ENCODE measurements at regions not wholly inside any gene's neighbourhood (a gene's known extent, or its start where the extent isn't known, plus 50 kb on each side); places are given as distances from the start of the nearest gene placed in this dataset.
"Not testable (repeated sequence)": the region's sequence is repeated elsewhere in the genome, so short reads cannot be mapped to it uniquely, and the experiment has no call there.

DNA sequence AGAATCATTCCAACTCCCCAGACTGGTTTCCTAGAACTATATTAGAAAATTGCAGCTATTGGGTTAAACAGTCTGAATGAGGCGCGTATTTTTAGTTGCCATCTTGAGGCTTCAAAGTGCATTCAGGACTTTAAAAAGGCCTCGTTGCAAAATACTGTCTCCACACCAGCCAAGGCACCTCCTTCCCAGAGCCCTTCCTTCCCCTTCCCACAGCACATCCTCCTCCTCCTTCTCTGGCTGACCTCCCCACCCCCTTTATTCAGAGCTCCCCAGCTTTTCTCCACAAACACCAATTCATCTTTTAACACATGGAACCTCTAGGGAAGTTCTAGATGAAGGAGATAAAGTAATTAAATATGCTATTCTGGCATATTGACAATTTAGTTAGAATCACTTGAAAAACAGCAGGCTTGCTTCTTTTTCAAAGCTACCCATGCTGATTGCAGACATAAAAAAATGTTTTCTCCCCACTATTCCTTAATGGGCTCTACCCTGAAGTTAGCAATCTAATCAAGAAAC lies 90.3 kb downstream of the RTP5 start:
- DNase-seq: no peak

DNA sequence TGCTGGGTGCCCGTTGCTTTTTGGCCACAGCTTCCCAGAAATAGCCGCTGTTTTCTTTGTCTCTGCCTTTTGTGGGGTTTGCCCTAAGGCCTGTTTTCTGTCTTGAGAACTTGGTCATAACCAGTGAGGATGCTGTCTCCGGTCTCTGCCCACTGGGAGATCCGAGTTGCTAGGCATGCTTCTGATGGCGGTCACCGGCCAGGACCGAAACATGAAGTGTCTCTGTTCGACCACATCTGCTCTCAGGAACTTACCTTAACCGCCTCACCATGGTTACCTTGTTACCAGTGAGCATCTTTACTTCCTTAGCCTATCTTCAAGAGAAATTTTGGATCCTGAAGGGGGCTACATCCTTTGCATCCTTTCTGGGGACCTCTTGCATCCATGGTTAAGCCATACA lies 91.9 kb downstream of the RTP5 start:
- DNase-seq: no peak

DNA sequence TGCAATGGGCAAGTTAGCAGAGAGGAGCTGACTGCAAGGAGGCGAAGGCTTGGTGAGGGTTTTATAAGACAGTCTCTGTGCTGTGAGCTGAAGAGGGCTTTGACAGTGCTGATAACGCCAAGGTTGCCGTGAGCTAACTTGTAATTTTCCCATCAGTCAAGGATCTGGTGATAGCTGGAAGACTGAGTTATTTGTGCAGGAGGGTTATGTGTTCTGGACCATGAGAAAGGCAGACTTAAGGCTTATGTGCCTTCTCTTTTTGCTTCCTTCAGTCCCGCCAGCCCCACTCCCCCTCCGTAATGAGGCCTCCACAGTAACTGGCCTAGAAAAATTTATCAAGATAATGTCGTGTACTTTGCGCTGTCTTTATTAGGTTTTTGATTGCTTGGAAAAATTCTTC lies 94.6 kb downstream of the RTP5 start:
- DNase-seq: no peak

DNA sequence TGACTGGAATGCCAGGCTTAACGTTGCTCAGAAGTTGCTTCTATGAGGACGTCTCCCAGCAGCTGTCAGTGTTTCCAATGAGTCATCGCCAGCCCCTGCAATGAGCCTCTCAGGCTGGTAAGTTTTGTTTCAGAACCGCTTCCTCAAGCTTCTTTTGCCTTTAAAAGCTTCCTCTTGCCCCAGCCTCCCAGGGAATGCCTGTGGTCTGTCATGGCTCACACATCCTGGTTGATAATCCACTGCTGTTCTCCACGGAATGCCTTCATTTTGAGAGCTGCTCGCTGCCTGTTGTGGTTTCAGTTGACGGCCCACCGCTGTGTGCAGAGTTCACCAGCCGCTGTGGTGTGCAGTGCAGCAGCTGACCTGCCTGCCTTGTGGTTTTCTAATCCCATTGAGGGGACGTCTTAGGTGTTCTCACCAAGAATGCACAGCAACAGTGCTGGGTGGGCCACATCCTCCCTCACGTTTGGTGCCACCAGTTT lies 96.4 kb downstream of the RTP5 start:
- no peak for DNase-seq

DNA sequence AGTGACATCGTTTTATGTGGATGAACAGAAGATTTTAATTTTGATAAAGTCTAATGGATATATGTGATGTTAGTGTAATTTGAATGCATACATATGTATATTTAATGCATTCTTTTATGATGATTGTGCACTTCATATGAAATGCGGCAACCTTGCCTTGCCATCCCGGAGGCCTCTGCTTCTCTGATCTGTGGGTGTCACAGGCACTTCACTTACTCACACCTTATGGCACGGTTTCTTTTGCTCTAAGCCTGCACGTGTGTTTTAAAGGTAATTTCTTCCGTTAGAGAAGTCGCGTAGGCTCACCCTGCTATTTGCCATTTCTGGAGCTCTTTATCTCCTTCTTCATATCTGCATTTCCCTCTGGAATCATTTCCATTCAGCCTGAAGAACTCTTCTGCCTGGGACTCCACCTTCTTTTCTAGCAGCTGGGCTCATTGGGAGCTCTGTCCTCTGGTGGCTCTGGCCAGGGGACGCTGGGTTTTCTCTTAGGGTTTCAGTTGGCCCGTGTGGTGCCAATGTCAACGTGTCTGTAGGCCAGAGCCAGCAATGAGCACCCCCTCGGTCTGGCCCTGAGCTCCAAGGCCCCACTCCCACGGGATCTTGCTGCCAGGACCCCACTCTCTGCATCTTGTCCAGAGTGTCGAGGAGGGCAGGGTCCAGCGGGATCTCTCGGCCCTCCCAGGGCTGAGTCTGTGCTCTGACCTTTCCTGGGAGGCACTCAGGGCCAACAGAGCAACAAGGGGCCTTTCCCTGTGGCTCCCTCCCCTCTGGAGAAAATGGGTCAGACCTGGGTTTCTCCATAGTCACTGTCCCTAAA lies 97.3 kb downstream of the RTP5 start:
- no peak for DNase-seq

DNA sequence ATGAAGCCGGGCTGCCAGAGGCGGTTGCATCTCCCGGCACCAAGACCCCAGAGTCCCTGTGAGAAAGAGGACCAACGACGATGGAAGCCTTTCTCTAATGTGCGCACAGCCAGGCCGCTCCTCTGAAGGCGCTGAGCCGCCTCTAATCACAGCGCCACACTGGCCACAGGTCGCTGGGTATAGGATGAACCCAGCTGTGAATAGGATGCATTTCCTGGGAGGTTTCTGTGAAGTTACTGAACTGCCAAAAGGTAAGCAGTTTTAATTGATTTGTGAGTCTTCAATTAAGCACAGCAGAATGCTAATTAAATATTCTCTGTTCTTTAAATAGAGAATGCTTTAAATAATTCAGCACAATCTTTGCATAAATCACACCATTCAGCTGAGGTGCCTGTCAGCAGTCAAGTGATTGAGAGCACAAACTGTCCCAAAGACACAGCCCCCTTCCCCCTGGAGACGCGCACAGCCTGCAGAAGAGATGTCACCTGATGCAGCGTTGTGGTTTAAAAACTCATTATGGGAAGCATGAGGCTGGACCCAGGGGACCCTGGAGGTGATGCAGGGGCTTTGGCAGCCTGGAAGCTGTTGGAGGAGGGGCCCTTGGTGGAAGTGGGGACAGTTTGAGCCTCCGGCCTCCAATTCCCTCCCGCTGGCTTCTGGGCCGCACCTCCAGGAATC lies 98.1 kb downstream of the RTP5 start:
- no peak for DNase-seq

DNA sequence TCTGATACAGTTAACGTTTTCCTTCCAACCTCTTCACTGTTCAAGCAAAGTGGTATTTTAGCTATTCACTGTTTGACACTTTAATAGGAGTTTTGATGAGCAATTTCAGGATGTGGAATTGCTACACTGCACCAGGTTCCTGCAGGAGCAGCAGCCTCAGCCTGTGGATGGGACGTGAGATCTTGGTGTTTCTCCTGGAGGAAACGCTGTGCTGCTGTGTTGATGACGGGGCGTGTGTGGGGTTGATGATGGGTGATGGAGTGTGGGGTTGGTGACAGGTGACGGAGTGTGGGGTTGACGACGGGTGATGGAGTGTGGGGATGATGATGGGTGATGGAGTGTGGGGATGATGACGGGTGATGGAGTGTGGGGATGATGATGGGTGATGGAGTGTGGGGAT lies 98.9 kb downstream of the RTP5 start:
- DNase-seq: no peak

DNA sequence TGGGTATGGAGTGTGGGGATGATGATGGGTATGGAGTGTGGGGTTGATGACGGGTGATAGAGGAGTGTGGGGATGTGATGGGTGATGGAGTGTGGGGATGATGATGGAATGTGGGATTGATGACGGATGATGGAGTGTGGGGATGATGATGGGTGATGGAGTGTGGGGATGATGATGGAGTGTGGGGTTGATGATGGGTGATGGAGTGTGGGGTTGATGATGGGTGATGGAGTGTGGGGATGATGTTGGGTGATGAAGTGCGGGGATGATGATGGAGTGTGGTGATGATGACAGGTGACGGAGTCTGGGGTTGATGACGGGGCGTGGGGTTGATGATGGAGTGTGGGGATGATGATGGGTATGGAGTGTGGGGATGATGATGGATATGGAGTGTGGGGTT lies 99.7 kb downstream of the RTP5 start:
- not testable (repeated sequence) for DNase-seq

DNA sequence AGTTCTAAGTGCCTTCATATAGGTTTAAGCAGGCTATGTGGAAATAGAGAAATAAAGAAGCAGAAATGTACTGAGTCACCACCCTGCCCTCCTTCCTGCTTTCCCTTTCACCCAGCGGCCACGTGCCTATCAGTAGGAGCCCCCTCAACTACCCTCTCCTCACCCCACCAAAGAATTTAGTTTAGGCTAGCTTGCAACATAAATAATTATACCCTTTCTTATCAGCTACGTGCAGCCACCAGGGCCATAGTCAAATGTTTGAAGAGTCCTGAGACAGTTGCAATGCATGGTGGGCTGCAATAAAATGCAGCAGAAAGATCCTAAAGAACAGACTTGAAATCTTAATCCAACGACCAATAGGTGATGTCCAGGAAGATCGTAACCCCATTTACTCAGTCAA lies 101.2 kb downstream of the RTP5 start:
- DNase-seq: no peak

DNA sequence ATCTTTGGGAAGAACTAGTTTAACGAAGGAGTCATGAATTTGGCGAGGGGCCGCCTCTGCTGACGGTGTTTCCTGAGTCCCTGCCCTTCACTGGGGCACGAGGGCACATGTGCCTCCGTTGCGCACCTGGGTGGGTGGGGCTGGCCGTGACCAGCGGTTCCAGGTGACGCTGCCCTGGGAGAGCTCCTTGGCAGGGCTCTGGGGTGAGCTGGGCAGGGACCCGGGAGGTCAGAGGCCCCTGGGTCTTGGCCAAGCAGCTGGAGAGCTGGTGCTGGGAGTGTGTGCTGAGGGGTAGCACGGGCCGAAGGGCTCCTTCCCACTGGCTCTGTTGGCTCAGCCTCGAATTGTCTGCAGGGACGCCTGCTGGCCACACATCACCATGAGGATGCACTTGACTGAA lies 104.6 kb downstream of the RTP5 start:
- DNase-seq: no peak

DNA sequence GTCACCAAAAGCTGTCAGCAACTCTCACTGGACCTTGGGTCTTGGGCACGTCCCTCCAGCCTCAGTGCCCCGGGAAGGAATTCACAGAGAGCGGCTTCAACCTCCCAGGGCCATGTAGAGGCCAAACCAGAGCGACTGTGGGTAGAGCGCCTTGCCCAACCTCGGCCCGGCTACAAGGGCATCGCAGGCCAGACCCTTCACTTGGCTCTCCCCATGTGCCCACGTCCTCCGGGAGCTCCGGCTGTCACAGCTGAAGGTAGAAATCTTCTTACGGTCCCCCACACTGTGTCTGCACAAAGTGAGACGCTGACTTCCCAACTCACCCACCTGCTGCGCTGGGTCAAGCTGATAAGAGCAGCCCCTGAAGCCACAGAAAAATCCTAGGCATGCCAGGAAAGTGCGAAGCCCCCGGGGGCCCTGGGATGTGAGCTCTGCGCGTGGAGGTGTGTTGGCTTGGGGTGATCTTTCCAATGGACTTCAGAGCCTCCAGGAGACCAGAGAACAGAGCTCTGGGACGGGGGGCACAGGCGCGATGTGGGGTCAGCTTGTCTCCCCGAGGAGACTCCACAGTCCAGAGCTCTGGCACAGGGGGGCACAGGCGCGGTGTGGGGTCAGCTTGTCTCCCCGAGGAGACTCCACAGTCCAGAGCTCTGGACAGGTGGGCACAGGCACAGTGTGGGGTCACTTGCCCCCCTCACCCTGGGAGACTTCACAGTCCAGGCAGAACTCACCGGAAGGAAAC lies 105.5 kb downstream of the RTP5 start:
- DNase-seq: no peak

DNA sequence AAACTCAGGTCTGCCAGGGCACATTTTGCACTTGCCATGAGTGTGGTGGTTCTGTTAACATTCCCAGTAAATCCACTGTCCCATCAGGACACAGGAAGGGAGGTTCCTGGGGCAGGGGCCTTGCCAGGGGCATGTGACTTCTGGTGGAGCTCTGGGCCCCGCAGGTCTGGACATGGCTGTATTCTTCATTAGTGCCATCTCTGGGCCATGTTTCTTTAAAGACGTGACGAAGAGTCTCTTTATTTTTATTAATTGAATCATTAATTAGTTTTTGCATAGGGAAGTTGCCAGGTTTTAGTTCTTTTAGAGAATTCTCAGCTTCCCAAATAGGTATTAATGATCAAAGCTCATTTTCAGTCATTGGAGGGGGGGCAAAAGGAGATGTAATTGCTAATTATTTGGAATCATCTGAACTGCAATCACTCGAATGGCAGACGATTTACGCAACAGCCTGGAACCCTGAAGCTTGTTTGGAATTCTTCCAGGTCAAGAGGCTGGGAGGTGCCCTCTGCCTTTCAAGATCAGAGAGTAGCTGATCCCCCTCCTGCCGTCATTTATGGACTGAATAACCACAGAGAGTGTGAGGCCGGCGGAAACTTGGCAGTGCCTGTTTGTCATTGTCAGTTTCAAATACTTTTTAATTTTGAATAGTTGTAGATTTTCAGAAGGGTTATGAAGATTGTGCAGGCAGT lies 106.2 kb downstream of the RTP5 start:
- no peak for DNase-seq

DNA sequence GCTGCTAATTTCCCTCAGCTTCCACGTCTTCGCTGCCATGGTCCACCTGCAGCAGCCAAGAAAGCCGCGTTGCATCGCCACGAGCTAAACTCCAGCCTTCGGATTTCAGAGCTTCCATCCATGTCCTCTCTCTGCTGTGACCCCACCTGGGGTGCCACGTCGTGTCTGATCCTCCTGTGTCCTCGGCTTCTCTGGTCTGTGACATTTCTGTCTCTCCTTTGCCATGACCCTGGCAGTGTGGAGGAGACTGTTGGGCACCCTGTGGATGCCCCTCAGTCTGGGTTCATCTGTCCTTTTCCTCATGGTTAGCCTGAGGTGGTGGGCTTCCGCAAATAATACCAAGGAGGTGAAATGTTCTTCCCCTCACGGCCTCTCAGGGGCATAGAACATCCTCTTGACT lies 106.8 kb downstream of the RTP5 start:
- no peak for DNase-seq

DNA sequence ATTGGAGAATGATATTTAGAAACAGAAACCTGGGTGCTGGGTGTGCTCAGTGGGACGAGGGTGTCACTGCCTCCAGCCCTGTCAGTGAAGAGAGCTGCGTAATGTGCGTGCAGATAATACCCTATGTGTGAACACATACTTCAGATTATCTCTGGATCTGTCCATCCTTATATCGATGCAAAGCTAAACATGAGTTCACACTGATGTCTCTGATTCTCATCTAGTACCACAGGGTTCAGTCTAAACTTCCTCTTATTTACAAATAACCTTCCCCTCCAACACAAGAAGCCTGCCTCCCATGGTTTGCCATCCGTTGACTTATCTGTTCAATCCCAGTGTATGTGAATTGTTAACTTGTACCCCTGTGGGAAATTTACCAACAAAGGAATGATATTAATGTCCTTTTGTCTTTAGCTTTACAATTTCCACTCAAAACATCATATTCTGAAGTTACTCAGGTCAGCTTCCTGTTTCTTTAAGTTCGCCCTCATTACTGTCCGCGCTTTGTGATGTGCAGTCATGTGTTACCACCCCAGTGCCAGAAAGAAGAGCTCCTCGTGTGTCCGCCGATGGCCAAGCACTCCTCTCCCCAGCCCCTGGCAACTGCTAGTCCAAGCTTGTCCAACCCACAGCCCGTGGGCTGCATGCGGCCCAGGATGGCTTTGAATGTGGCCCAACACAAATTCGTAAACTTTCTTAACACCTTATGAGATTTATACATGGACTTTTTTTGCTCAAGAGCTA lies 108.2 kb downstream of the RTP5 start:
- DNase-seq: no peak

DNA sequence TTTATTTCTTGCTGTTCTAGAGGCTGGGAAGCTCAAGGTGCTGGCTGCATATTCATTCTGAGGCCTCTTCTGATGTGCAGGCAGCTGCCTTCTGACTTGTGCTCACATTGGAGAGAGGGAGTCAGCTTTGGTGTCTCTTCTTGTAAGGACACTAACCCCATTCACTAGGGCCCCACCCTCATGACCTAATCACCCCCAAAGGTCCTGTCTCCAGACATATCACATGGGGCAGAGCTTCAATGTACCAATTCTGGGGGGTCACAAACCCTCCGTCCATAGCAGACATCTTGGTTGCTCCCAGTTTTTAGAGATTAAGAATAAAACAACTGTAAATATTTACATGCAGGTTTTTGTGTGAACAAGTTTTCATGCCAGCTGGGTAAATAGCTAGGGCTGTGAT lies 109.1 kb downstream of the RTP5 start:
- DNase-seq: no peak

DNA sequence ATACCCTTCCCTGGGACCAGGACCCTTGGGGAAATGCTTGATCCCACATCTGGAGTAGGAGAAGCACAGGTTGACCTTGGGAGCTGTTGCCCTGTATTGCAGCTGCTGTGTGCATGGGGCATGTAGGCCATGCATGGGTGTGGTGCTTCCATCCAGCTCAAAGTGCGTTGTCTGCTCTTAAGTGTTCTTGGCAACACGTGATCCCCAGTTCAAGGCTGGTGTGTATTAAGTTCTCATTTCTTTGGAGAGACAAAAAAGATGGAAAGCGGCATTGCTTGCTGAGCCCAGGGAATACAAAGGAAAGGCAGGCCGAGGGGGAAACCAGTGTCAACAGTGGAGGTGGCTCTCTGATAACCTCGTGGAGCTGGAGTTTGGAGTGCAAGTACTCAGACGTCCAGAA lies 110.7 kb downstream of the RTP5 start:
- no peak for DNase-seq

DNA sequence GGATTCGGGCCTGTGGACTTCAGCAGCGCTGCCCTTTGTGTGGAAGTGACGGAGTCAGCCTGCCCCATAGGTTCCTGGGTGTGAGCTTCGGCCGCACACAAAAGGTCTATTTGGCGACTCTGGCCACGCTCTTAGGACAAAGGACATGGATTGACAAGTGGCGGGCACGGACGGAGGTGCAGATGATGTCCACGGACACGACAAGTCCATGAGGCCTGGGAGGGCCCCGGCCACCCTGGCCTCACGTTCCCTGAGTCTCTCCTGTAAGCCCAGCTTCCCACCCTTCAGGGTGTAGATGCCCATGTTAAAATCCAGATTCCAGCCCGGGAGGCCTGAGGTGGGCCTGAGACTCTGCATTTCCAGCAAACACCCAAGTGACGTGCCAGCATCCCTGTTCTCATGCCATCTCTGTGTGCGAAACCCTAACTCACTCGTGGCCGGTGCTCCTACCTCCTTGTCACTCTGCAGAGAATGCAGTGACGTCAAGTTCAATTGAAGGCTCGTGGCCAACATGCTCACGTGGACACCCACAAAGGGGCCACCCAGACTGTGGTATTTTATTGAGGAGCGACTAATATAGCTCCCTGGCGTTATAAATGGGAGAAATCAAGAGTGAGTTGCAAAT lies 111.7 kb downstream of the RTP5 start:
- DNase-seq: no peak

DNA sequence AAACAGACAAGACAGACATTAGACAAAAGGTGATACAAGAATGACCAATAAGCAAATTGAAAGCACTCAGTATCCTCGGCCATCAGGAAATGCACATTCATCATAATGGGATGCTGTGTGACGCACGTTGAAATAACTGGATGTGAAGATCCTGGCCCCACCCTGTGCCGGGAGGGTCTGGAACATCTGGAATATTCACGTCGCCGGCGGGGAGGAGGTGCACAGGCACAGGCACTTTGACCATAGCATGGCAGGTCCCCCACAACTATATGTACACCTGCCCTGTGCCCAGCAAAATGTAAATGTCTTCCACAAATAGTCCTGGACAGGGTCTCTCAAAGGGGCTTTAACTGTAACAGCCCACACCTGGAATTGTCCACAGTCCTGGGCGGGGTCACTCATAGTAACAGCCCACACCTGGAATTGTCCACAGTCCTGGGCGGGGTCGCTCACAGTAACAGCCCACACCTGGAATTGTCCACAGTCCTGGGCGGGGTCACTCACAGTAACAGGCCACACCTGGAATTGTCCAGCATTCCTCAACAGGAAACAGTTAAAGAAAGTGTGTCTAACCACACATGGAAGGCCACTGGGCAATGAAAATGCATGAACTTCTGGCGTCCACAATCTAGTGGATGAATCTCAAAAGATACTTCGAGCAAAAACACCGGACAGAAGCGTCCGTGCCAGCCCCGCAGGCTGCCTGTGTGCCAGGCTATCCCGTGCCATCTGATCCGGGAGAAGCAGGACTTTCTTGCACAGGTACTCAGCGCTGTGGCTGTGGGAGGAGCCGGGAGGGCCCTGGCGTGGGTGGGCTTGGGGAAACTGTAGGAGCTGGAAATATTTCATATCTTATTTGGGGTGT lies 113.4 kb downstream of the RTP5 start:
- DNase-seq: no peak

DNA sequence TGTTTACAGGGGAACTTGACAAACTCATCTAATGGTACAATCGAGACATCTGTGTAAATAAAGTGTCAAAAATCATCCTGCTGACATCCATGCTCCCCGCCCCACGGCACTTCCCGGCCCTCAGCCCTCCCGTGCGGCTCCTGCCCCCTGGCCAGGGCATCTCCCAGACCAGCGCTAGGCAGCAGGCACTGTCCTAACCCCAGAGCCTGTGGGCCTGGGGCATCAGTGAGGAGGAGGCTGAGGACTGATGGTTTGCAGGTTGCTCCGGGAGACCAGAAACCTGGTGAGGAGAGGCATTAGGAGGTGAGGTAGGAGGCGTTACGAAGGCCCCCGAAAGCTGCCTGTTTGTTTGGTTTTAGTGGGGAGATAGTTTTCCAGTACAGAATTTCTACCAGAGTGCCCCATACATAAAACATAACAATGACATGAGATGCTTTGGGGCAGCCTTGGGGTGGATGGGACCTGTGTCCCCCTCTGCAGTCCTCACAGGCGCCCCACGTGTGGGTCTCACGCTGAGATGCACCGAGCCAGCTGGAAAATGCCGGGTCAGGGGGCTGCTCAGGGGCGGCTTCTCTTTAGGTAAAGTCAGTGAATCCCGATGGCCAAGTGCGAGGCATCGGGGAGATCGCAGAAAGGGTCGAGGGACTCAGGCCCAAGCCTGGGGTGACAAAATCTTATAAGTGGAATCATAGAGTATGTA lies 114.2 kb downstream of the RTP5 start:
- no peak for DNase-seq

DNA sequence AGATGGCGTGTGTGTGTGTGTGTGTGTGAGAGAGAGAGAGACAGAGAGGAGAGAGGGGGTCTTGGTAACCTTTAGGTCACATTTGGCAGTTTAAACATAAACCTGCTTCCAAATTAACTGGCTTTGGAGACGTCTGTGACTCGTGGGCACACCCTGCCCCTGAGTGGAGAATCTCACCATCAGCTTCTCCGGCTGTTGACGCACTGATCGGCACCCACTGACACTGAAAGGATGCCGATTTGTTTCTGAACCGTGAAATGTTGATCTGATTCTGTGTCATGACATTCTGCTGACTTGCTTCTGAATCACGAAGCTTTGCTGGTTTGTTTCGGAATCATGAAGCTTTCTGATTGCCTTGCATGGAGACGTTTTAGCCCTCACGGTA lies 114.7 kb downstream of the RTP5 start:
- DNase-seq: no peak
